Erythroblast (primary cell): ENCODE measurements at regions not wholly inside any gene's neighbourhood (a gene's known extent, or its start where the extent isn't known, plus 50 kb on each side); places are given as distances from the start of the nearest gene placed in this dataset.

ENCODE experiments used
- GATA1 ChIP-seq: IDR thresholded peaks from 2 replicates; pipeline ENCODE4 v1.6.1; 2011; ENCODE audit warnings: low read depth, mild to moderate bottlenecking, control low read depth, low read length, moderate library complexity
- POLR2A ChIP-seq: IDR thresholded peaks from 2 replicates; pipeline ENCODE4 v1.6.1; 2011; ENCODE audit warnings: mild to moderate bottlenecking, low read length

DNA sequence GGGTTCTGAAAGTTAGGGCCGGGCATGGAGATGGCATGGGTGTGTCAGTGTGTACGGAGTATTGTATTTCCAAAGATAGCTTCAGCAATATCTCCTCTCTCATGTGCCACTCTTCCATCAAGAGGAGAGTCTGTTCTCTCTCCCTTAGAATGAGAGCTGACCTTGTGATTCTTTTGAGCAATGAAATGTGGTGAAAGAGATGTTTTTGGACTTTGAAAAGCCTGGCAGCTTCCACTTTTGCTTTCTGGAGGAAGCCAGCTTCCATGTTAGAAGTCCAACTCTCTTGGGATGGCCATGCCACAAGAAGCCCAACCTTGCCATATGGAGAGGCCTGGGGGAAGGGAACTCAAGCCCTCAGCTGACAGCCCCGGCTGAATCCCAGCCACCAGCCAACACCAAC is 72.4 kb upstream of the GZMB start:
- TF ChIP-seq POLR2A = no peak
- no peak for TF ChIP-seq GATA1
